Caco-2 (cell line): ENCODE measurements at regions not wholly inside any gene's neighbourhood (a gene's known extent, or its start where the extent isn't known, plus 50 kb on each side); places are given as distances from the start of the nearest gene placed in this dataset.

Experiments used
- BruUV-seq: library from RNA; stranded (reverse); fragments of 400-500 nt; replicated peaks from 2 replicates; lab custom pipeline; 2021; lab: Mats Ljungman, UMichigan
- CTCF ChIA-PET: fragments of 300-600 bp; sonication (Branson Sonifier 250); formaldehyde crosslinking; loops from one replicate; lab custom pipeline; 2022; ENCODE audit warnings: antibody characterized with exemption; lab: Charles Lee
- POLR2A ChIA-PET: fragments of 300-600 bp; sonication (Branson Sonifier 250); formaldehyde crosslinking; loops from one replicate; lab custom pipeline; 2022; ENCODE audit warnings: antibody characterized with exemption; lab: Charles Lee
- DNase-seq, 2 experiments: peaks; one replicate each; pipeline versions ENCODE4 v3.0.0 to v3.0.0-alpha.2; 2020 to 2022
- H3K27me3 ChIP-seq: replicated peaks from 2 replicates; pipeline ENCODE4 v1.6.0; 2011; ENCODE audit warnings: low read length; ENCODE audit not compliant: control insufficient read depth, insufficient read depth
- H3K36me3 ChIP-seq: 2 replicates; pipeline ENCODE4 v1.5.1; 2011; ENCODE audit warnings: low read length; ENCODE audit not compliant: control insufficient read depth, insufficient read depth
- H3K4me1 ChIP-seq: fragments of 250-450 bp; sonication (Bioruptor Pico); 2 replicates; pipeline ENCODE4 v1.5.1; 2020; ENCODE audit warnings: mild to moderate bottlenecking
- H3K4me3 ChIP-seq: 2 replicates; pipeline ENCODE4 v1.5.1; 2011; ENCODE audit warnings: low read depth, mild to moderate bottlenecking, control low read depth, low read length
- H3K9me3 ChIP-seq: fragments of 250-450 bp; sonication (Bioruptor Pico); 2 replicates; pipeline ENCODE4 v1.5.1; 2020; ENCODE audit warnings: mild to moderate bottlenecking, moderate library complexity
- H3K27ac Mint-ChIP-seq: one replicate; pipeline ENCODE4 v1.8.0; 2022; ENCODE audit warnings: mixed read lengths; ENCODE audit not compliant: unreplicated experiment
- H3K27me3 Mint-ChIP-seq: one replicate; pipeline ENCODE4 v1.8.0; 2022; ENCODE audit warnings: mixed read lengths; ENCODE audit not compliant: insufficient read depth, unreplicated experiment
- H3K36me3 Mint-ChIP-seq: one replicate; pipeline ENCODE4 v1.8.0; 2022; ENCODE audit warnings: mild to moderate bottlenecking, mixed read lengths; ENCODE audit not compliant: insufficient read depth, unreplicated experiment
- H3K4me1 Mint-ChIP-seq: one replicate; pipeline ENCODE4 v1.8.0; 2022; ENCODE audit warnings: low read depth, mixed read lengths; ENCODE audit not compliant: unreplicated experiment
- H3K4me3 Mint-ChIP-seq: one replicate; pipeline ENCODE4 v1.8.0; 2022; ENCODE audit warnings: mild to moderate bottlenecking, moderate library complexity, mixed read lengths; ENCODE audit not compliant: unreplicated experiment
- H3K9me3 Mint-ChIP-seq: one replicate; pipeline ENCODE4 v1.8.0; 2022; ENCODE audit warnings: mixed read lengths; ENCODE audit not compliant: unreplicated experiment
- CTCF ChIP-seq, 2 experiments: fragments of 200-600 bp in 1 of 2; IDR thresholded peaks; 1 replicate in 1 of 2; 2 replicates in 1 of 2; pipeline versions ENCODE4 v1.5.1 to v1.8.0; 2011 to 2022; ENCODE audit warnings: antibody characterized with exemption in 1 of 2, control low read depth in 1 of 2, inconsistent platforms in 1 of 2, low read depth in 1 of 2, low read length in 1 of 2, mild to moderate bottlenecking in 1 of 2, moderate library complexity in 1 of 2; ENCODE audit not compliant: insufficient read depth in 1 of 2, severe bottlenecking in 1 of 2, unreplicated experiment in 1 of 2
- intact Hi-C: fragments of 100-400 bp; cut with micrococcal nuclease; formaldehyde crosslinking; loops from one replicate; pipeline ENCODE4 v1.10.0; 2022; ENCODE audit not compliant: unreplicated experiment

GRCh38 chr2:196558497-196558896 lies 81.0 kb upstream of the CCDC150 start:
- CTCF ChIA-PET, result no interaction called here
- H3K36me3 Mint-ChIP-seq, result no peaks in the 10 kb centered on the region
- no peaks in the 10 kb centered on the region for H3K4me1 ChIP-seq
- H3K9me3 Mint-ChIP-seq, result peaks cover 12% of the 10 kb centered on the region
- TF ChIP-seq CTCF (IDR thresholded peaks at IDR 0.05; ENCODE audit: insufficient read depth in 1 of 2, low read depth in 1 of 2, low read length in 1 of 2, severe bottlenecking in 1 of 2, unreplicated experiment in 1 of 2), result no peak
- no peak overlapping the region for H3K4me3 ChIP-seq
- H3K27ac Mint-ChIP-seq, result no peak overlapping the region
- H3K36me3 ChIP-seq, result no peaks in the 10 kb centered on the region
- intact Hi-C loops, result no loop called here
- no peak overlapping the region for H3K4me3 Mint-ChIP-seq
- peaks cover 2% of the 10 kb centered on the region for H3K27me3 Mint-ChIP-seq
- no TSS peak for BruUV-seq
- H3K27me3 ChIP-seq, result no peaks in the 10 kb centered on the region
- 0 out of 2 replicates have a peak, but pooled peaks cover 6% of the 10 kb centered on the region for H3K9me3 ChIP-seq
- DNase-seq, result no peak
- POLR2A ChIA-PET, result no interaction called here
- H3K4me1 Mint-ChIP-seq, result no peaks in the 10 kb centered on the region

GRCh38 chr2:196563876-196564275 lies 75.6 kb upstream of the CCDC150 start:
- no peak overlapping the region for H3K4me3 Mint-ChIP-seq
- H3K36me3 Mint-ChIP-seq, result no peaks in the 10 kb centered on the region
- H3K27me3 ChIP-seq, result no peaks in the 10 kb centered on the region
- no peak for TF ChIP-seq CTCF (IDR thresholded peaks at IDR 0.05; ENCODE audit: insufficient read depth in 1 of 2, low read depth in 1 of 2, low read length in 1 of 2, severe bottlenecking in 1 of 2, unreplicated experiment in 1 of 2)
- ChIA-PET POLR2A (no interaction called here), CTCF (no interaction called here)
- H3K4me1 Mint-ChIP-seq, result no peaks in the 10 kb centered on the region
- no peaks in the 10 kb centered on the region for H3K36me3 ChIP-seq
- H3K27ac Mint-ChIP-seq, result no peak overlapping the region
- BruUV-seq, result no TSS peak
- H3K4me3 ChIP-seq, result no peak overlapping the region
- H3K27me3 Mint-ChIP-seq, result peaks cover 10% of the 10 kb centered on the region
- intact Hi-C loops, result no loop called here
- no peaks in the 10 kb centered on the region for H3K4me1 ChIP-seq
- peaks cover 12% of the 10 kb centered on the region for H3K9me3 Mint-ChIP-seq
- no peak for DNase-seq
- peaks cover 9% of the 10 kb centered on the region; the same call in 1 of the 2 replicates for H3K9me3 ChIP-seq

- peaks cover 9% of the 10 kb centered on the region; the same call in 1 of the 2 replicates for H3K9me3 ChIP-seq
- H3K4me3 ChIP-seq, result no peak overlapping the region
- no peaks in the 10 kb centered on the region for H3K4me1 Mint-ChIP-seq
- H3K27me3 ChIP-seq, result no peaks in the 10 kb centered on the region
- intact Hi-C loops, result no loop called here
- DNase-seq, result no peak
- H3K9me3 Mint-ChIP-seq, result peaks cover 12% of the 10 kb centered on the region
- no peaks in the 10 kb centered on the region for H3K4me1 ChIP-seq
- TF ChIP-seq CTCF (IDR thresholded peaks at IDR 0.05; ENCODE audit: insufficient read depth in 1 of 2, low read depth in 1 of 2, low read length in 1 of 2, severe bottlenecking in 1 of 2, unreplicated experiment in 1 of 2), result no peak
- no peak overlapping the region for H3K27ac Mint-ChIP-seq
- ChIA-PET POLR2A (no interaction called here), CTCF (no interaction called here)
- H3K27me3 Mint-ChIP-seq, result peaks cover 10% of the 10 kb centered on the region
- H3K36me3 ChIP-seq, result no peaks in the 10 kb centered on the region
- H3K4me3 Mint-ChIP-seq, result no peak overlapping the region
- H3K36me3 Mint-ChIP-seq, result no peaks in the 10 kb centered on the region
- BruUV-seq, result no TSS peak
These were observed 74.3 kb upstream of the CCDC150 start for GRCh38 chr2:196565106-196565765.
